Activated CD8-positive, alpha-beta memory T cell treated with anti-CD3 and anti-CD28 coated beads, Interleukin-2, amount 10 ng/mL, durations not matched to agents 7 days and 5 days (primary cell): ENCODE measurements at regions not wholly inside any gene's neighbourhood (a gene's known extent, or its start where the extent isn't known, plus 50 kb on each side); places are given as distances from the start of the nearest gene placed in this dataset.
A peak's percentile ranks its signal among the peaks of the same experiment; 100 is the strongest.

Source experiments
- ATAC-seq: fragments of 150-1000 bp; cut with Tn5 transposase; one replicate; pipeline ENCODE4 v1.10.0; 2021; ENCODE audit warnings: moderate library complexity
- CTCF ChIA-PET: fragments of 350-600 bp; sonication (Branson Sonifier 250); formaldehyde crosslinking; loops from one replicate; lab custom pipeline; 2021; ENCODE audit warnings: antibody characterized with exemption; lab: Charles Lee
- DNase-seq: peaks from one replicate; pipeline ENCODE4 v3.0.0-alpha.2; 2020
- H3K27ac Mint-ChIP-seq: one replicate; pipeline ENCODE4 v1.8.0; 2021; ENCODE audit warnings: mild to moderate bottlenecking, mixed read lengths
- H3K27me3 Mint-ChIP-seq: one replicate; pipeline ENCODE4 v1.8.0; 2021; ENCODE audit warnings: mixed read lengths
- H3K36me3 Mint-ChIP-seq: one replicate; pipeline ENCODE4 v1.8.0; 2021; ENCODE audit warnings: mild to moderate bottlenecking, mixed read lengths
- H3K4me1 Mint-ChIP-seq: one replicate; pipeline ENCODE4 v1.8.0; 2021; ENCODE audit warnings: mixed read lengths
- H3K4me3 Mint-ChIP-seq: one replicate; pipeline ENCODE4 v1.8.0; 2021; ENCODE audit warnings: mild to moderate bottlenecking, moderate library complexity, mixed read lengths
- H3K9me3 Mint-ChIP-seq: one replicate; pipeline ENCODE4 v1.8.0; 2022; ENCODE audit warnings: low read depth, mixed read lengths

DNA sequence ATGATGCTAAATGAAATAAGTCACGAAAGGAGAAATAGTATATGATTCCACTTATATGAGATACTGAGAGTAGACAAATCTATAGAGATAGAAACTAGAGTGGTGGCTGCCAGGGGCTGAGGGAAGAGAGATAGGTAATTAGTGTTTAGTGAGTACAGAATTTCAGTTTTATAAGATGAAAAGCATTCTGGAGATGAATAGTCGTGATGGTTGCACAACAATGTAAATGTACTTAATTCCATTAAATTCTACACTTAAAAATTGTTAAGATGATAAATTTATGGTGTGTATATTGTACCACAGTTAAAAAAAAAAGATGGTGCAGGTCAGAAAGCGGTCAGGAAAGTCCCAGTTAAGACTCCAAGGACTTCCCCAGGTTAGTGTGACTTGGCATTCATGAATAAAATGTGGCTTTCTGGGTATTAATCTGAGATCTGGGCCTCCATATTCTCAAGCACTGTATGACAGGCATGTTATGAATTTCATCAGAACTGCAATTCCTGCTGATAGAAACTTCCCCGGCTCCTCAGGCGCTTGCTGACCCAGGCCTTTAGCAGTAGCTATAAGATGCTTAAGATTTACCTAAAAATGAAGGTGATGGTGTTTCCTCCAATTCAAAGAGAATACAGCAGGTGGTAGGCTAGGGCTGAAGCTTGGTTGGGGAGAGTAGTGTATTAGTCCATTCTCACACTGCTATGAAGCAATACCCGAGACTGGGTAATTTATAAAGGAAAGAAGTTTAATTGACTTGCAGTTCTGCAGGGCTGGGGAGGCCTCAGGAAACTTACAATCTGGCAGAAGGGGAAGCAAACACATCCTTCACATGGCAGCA is 115.3 kb upstream of the SOX9 start:
- Mint-ChIP-seq H3K9me3 (no peaks in the 10 kb centered on the region), H3K36me3 (no peaks in the 10 kb centered on the region), H3K27ac (no peak overlapping the region), H3K27me3 (no peaks in the 10 kb centered on the region), H3K4me3 (no peak overlapping the region), H3K4me1 (no peaks in the 10 kb centered on the region)
- no peak for DNase-seq
- CTCF ChIA-PET: no interaction called here
- no peak for ATAC-seq

DNA sequence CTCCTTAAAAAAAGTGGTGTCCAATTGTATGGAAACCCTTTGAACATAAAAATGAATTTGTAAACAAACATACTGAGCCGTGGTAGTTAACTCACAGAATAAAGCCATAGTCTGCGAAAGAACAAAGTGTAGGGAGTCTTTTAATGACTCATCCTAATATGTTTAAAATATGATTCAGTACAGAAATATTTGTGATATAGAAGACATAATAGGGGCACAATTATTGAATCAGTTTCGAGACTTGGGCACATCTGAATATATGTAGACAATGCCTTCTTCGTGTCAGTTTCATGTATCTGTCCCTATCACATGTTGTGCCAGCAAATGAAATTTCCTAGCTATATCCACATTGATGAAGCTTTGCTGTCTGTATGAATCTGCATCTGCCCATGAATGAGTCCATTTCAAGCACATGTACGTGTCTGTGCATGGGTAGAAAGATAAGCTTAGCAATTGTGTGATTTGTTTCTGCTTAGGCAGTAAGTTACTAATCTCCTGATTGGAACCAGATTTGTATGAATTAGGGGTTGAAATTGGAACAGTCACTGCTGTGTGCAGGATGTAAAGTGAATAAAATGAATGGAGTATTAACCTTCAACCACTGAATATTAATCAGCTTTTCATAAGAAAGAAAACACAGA is 112.5 kb upstream of the SOX9 start:
- H3K36me3 Mint-ChIP-seq: no peaks in the 10 kb centered on the region
- peaks cover 5% of the 10 kb centered on the region for H3K9me3 Mint-ChIP-seq
- no peak overlapping the region for H3K27ac Mint-ChIP-seq
- no peak for ATAC-seq
- CTCF ChIA-PET: no interaction called here
- no peaks in the 10 kb centered on the region for H3K4me1 Mint-ChIP-seq
- H3K27me3 Mint-ChIP-seq: no peaks in the 10 kb centered on the region
- no peak overlapping the region for H3K4me3 Mint-ChIP-seq
- no peak for DNase-seq

DNA sequence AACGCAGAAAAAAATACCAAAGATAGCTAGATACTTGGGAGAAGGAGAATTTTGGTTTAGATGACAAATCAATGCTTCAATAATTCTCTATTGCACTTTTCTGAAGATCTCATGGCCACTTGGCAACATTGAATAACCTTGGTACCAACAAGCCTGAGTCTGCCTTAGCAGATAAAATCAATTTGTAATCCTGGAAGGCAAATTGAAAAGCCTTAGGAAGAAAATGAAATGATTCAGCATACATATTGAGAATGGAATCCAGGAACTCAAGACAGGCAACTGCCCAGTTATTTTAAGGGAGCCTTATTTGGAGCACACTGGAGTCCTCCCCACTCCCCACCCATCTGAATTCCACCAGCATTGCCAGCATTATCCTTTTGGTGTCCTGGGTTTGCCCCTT is 109.3 kb upstream of the SOX9 start:
- Mint-ChIP-seq H3K9me3 (peaks cover 8% of the 10 kb centered on the region), H3K4me3 (no peak overlapping the region), H3K27ac (no peak overlapping the region), H3K27me3 (no peaks in the 10 kb centered on the region), H3K36me3 (no peaks in the 10 kb centered on the region), H3K4me1 (no peaks in the 10 kb centered on the region)
- DNase-seq (no peak), ATAC-seq (no peak)
- CTCF ChIA-PET: no interaction called here

DNA sequence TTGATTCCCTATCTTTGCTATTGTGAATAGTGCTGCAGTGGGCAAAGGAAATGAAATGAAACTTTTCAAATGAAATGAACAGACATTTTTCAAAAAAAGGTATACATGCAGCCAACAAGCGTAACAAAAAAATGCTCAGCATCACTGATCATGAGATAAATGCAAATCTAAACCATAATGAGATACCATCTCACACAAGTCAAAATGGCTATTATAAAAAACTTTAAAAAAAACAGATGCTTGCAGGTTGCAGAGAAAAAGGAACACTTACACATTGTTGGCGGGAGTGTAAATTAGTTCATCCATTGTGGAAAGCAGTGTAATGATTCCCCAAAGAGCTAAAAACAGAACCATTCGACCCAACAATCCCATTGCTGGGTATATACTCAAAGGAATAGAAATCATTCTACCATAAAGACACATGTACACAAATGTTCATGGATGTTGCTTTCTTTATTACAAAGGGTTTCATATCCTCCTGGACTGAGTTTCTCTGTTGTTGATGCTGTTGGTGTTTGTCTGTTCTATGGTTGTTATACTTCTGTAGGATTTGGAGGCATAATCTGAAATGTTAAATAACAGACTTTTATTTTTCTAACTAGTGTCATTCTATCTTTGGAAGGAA is 99.3 kb upstream of the SOX9 start:
- Mint-ChIP-seq H3K4me1 (no peaks in the 10 kb centered on the region), H3K36me3 (no peaks in the 10 kb centered on the region), H3K27ac (no peak overlapping the region), H3K9me3 (no peaks in the 10 kb centered on the region), H3K27me3 (no peaks in the 10 kb centered on the region), H3K4me3 (no peak overlapping the region)
- no peak for ATAC-seq
- DNase-seq: no peak
- CTCF ChIA-PET: no interaction called here

- Mint-ChIP-seq H3K4me1 (no peaks in the 10 kb centered on the region), H3K27ac (no peak overlapping the region), H3K9me3 (no peaks in the 10 kb centered on the region), H3K4me3 (no peak overlapping the region), H3K36me3 (no peaks in the 10 kb centered on the region), H3K27me3 (no peaks in the 10 kb centered on the region)
- ATAC-seq (no peak), DNase-seq (no peak)
- CTCF ChIA-PET: no interaction called here
Measured at GRCh38 chr17:72022328-72023275, 98.2 kb upstream of the SOX9 start.

DNA sequence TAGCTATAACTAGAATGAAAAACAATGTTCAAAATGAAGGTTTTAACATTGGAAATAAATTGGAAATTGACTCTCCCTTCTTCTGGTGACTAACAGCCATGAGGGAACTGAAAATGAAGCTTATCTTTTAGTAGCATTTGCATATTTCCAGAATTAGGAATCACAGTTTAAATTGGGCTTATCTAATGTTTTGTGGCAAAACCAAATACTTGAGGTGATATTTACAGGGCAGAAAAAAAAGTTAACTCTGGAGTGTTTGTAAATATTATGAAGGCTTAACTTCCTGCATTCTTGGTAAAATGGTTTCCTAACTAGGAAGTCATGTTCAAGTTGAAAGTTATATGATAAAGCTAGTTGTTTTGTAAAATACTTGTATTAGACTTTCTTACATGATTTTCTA is 96.4 kb upstream of the SOX9 start:
- CTCF ChIA-PET: no interaction called here
- Mint-ChIP-seq H3K9me3 (peaks cover 3% of the 10 kb centered on the region), H3K27me3 (no peaks in the 10 kb centered on the region), H3K4me1 (no peaks in the 10 kb centered on the region), H3K36me3 (no peaks in the 10 kb centered on the region), H3K4me3 (no peak overlapping the region), H3K27ac (no peak overlapping the region)
- DNase-seq: no peak
- no peak for ATAC-seq

DNA sequence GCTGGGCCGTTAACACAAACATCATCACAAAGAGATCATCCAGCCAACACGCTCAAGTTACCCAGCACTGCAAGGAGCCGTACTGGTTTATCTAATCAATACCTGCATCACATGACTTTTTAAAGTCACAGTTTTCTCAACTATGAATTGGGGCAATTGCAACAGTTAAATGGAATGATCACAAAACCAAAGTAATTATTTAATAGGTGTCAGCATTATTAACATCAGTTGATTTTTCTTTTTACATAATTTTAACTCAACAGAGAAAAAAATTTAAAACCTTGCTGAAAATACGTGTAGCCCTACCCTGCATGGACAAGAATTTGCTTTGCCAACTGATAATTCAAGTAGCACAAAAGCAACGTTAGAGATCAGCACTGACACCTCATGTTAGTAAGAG is 95.7 kb upstream of the SOX9 start:
- Mint-ChIP-seq H3K27ac (no peak overlapping the region), H3K36me3 (no peaks in the 10 kb centered on the region), H3K9me3 (peaks cover 3% of the 10 kb centered on the region)

GRCh38 chr17:72030067-72030899 is 90.5 kb upstream of the SOX9 start:
- peaks cover 2% of the 10 kb centered on the region for H3K27me3 Mint-ChIP-seq
- no peak overlapping the region for H3K27ac Mint-ChIP-seq
- H3K9me3 Mint-ChIP-seq: peaks cover 3% of the 10 kb centered on the region
- DNase-seq (peak; percentile 43), ATAC-seq (peak; percentile 20)
- H3K4me3 Mint-ChIP-seq: peak overlapping the region; percentile 26
- H3K4me1 Mint-ChIP-seq: peaks cover 14% of the 10 kb centered on the region
- H3K36me3 Mint-ChIP-seq: no peaks in the 10 kb centered on the region
- CTCF ChIA-PET: no interaction called here

More for the DNA sequence above, 95.7 kb upstream of the SOX9 start:
- Mint-ChIP-seq H3K4me3 (no peak overlapping the region), H3K4me1 (peaks cover 5% of the 10 kb centered on the region), H3K27me3 (no peaks in the 10 kb centered on the region)
- ATAC-seq (no peak), DNase-seq (no peak)
- CTCF ChIA-PET: no interaction called here

DNA sequence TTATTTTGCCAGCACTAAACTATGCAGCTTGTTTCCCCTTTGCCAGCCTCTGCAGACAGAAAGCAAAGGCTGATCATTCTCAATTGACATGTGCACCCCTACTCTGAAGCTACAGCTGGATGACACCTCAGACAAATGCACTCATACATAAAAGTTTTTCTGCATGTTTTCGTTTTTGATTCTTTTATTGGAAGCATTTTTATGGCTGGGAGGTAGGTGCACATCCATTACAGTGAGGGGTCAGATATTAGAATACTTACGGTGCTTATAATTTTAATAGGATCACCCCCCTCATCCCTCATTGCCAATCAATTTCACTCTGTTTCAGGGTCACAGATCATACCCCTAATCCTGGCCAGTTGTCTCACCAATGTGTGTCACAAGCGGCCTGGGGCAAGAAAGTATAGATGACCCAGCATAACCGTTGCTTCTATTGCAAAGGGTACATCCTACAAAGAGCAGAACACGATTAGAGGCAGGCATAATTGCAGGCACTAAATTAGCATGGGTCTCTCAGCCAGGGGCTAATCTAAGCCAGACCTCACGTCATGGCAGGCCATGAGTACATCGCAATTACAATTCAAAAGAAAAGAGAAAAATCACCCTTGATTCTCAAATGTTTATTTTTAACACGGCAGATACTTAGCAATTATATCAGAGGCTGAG is 89.5 kb upstream of the SOX9 start:
- no peak overlapping the region for H3K4me3 Mint-ChIP-seq
- ATAC-seq: no peak

GRCh38 chr17:72033334-72033733 is 87.5 kb upstream of the SOX9 start:
- no peak overlapping the region for H3K4me3 Mint-ChIP-seq
- H3K27me3 Mint-ChIP-seq: peaks cover 2% of the 10 kb centered on the region
- no peak for DNase-seq
- no peaks in the 10 kb centered on the region for H3K36me3 Mint-ChIP-seq
- ATAC-seq: no peak
- H3K27ac Mint-ChIP-seq: no peak overlapping the region
- peaks cover 14% of the 10 kb centered on the region for H3K4me1 Mint-ChIP-seq
- peaks cover 3% of the 10 kb centered on the region for H3K9me3 Mint-ChIP-seq
- CTCF ChIA-PET: no interaction called here

More for the DNA sequence above, 89.5 kb upstream of the SOX9 start:
- no peaks in the 10 kb centered on the region for H3K36me3 Mint-ChIP-seq
- peaks cover 2% of the 10 kb centered on the region for H3K27me3 Mint-ChIP-seq
- CTCF ChIA-PET: no interaction called here
- no peak for DNase-seq
- peaks cover 14% of the 10 kb centered on the region for H3K4me1 Mint-ChIP-seq
- peaks cover 3% of the 10 kb centered on the region for H3K9me3 Mint-ChIP-seq
- H3K27ac Mint-ChIP-seq: no peak overlapping the region

- no peak overlapping the region for H3K4me3 Mint-ChIP-seq
- no peak for DNase-seq
- H3K4me1 Mint-ChIP-seq: peaks cover 14% of the 10 kb centered on the region
- CTCF ChIA-PET: no interaction called here
- ATAC-seq: no peak
- no peaks in the 10 kb centered on the region for H3K36me3 Mint-ChIP-seq
- H3K27ac Mint-ChIP-seq: no peak overlapping the region
- H3K27me3 Mint-ChIP-seq: peaks cover 2% of the 10 kb centered on the region
- no peaks in the 10 kb centered on the region for H3K9me3 Mint-ChIP-seq
Measured at GRCh38 chr17:72034000-72034399, 86.8 kb upstream of the SOX9 start.

DNA sequence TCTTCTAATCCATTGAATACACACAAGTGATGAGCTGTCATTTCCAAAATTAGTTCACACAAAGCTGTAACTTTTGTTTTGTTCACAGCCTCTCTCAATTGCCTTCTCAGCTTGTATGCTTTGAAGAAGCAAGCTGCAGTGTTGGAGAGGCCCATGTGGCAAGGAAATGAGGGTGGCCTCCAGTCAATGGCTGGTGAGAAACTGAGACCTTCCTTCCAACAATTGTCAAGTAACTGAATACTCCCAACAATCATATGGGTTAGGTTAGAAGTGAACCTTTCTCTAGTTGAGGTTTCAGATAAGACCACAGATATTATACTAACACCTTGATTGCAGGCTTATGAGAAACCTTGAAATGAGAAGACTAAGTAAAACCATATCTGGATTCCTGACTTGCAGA is 82.4 kb upstream of the SOX9 start:
- CTCF ChIA-PET: no interaction called here
- Mint-ChIP-seq H3K9me3 (no peaks in the 10 kb centered on the region), H3K27me3 (no peaks in the 10 kb centered on the region), H3K4me3 (no peak overlapping the region), H3K27ac (no peak overlapping the region), H3K36me3 (no peaks in the 10 kb centered on the region), H3K4me1 (no peaks in the 10 kb centered on the region)
- ATAC-seq (no peak), DNase-seq (no peak)
